Activated CD8-positive, alpha-beta T cell treated with anti-CD3 and anti-CD28 coated beads for 36 hours (primary cell): ENCODE measurements at regions not wholly inside any gene's neighbourhood (a gene's known extent, or its start where the extent isn't known, plus 50 kb on each side); places are given as distances from the start of the nearest gene placed in this dataset.

ENCODE experiments used
- ATAC-seq: fragments of 200-7000 bp; cut with Tn5 transposase; one replicate; pipeline ENCODE4 v1.10.0; 2021; ENCODE audit warnings: mild to moderate bottlenecking, moderate library complexity
- CTCF ChIA-PET: fragments of 350-600 bp; sonication (Branson Sonifier 250); formaldehyde crosslinking; loops from one replicate; lab custom pipeline; 2021; ENCODE audit warnings: antibody characterized with exemption; lab: Charles Lee
- POLR2A ChIA-PET: fragments of 350-600 bp; sonication (Branson Sonifier 250); formaldehyde crosslinking; loops from one replicate; lab custom pipeline; 2021; ENCODE audit warnings: antibody characterized with exemption; lab: Charles Lee
- DNase-seq: peaks from one replicate; pipeline ENCODE4 v3.0.0-alpha.2; 2020
- H3K27ac Mint-ChIP-seq: one replicate; pipeline ENCODE4 v1.8.0; 2021; ENCODE audit warnings: mild to moderate bottlenecking, mixed read lengths
- H3K27me3 Mint-ChIP-seq: one replicate; pipeline ENCODE4 v1.8.0; 2021; ENCODE audit warnings: mixed read lengths
- H3K36me3 Mint-ChIP-seq: one replicate; pipeline ENCODE4 v1.8.0; 2021; ENCODE audit warnings: low read depth, mixed read lengths
- H3K4me1 Mint-ChIP-seq: one replicate; pipeline ENCODE4 v1.8.0; 2021; ENCODE audit warnings: low read depth, mixed read lengths
- H3K4me3 Mint-ChIP-seq: one replicate; pipeline ENCODE4 v1.8.0; 2021; ENCODE audit warnings: mild to moderate bottlenecking, moderate library complexity, mixed read lengths
- H3K9me3 Mint-ChIP-seq: one replicate; pipeline ENCODE4 v1.8.0; 2021; ENCODE audit warnings: mixed read lengths
- intact Hi-C: fragments of 100-400 bp; cut with micrococcal nuclease; formaldehyde crosslinking; loops from one replicate; pipeline ENCODE4 v1.10.0; 2022
- TF ChIP-seq, protein P1 (sequence below): fragments of 200-600 bp; IDR thresholded peaks from one replicate; pipeline ENCODE4 v1.8.0; 2022; ENCODE audit warnings: antibody characterized with exemption, mild to moderate bottlenecking

DNA sequence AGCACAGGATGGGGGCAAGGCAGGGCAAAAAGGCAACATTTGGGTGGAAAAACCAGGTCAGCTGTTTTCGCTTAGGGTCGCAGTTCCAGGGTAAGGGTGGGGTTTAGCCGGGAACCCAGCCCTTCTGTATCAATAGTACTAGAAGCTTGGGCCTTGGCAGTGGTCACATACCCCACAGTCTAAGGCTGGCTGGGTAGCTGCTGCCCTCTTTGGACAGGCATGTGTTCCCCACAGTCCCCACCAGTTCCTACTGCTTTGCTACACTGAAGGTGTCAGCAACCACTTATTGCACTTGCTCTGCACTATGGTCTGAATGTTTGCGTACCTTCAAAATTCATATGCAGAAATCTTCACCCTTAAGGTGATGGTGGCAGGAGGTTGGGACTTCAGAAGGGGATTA lies 349.8 kb downstream of the LTN1 start:
- Mint-ChIP-seq H3K36me3 (peaks cover 6% of the 10 kb centered on the region), H3K27ac (no peak overlapping the region), H3K27me3 (no peaks in the 10 kb centered on the region), H3K4me1 (peaks cover 3% of the 10 kb centered on the region), H3K9me3 (no peaks in the 10 kb centered on the region), H3K4me3 (no peak overlapping the region)
- ChIA-PET POLR2A (no interaction called here), CTCF (interaction anchor here (1.0 kb wide), 1 partner anchor 14 kb away, joined by 3 read pairs; no protein-coding TSS in a partner anchor)
- intact Hi-C loops = no loop called here
- DNase-seq = no peak
- no peak for ATAC-seq
- TF ChIP-seq, protein P1, sequence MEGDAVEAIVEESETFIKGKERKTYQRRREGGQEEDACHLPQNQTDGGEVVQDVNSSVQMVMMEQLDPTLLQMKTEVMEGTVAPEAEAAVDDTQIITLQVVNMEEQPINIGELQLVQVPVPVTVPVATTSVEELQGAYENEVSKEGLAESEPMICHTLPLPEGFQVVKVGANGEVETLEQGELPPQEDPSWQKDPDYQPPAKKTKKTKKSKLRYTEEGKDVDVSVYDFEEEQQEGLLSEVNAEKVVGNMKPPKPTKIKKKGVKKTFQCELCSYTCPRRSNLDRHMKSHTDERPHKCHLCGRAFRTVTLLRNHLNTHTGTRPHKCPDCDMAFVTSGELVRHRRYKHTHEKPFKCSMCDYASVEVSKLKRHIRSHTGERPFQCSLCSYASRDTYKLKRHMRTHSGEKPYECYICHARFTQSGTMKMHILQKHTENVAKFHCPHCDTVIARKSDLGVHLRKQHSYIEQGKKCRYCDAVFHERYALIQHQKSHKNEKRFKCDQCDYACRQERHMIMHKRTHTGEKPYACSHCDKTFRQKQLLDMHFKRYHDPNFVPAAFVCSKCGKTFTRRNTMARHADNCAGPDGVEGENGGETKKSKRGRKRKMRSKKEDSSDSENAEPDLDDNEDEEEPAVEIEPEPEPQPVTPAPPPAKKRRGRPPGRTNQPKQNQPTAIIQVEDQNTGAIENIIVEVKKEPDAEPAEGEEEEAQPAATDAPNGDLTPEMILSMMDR = no peak

DNA sequence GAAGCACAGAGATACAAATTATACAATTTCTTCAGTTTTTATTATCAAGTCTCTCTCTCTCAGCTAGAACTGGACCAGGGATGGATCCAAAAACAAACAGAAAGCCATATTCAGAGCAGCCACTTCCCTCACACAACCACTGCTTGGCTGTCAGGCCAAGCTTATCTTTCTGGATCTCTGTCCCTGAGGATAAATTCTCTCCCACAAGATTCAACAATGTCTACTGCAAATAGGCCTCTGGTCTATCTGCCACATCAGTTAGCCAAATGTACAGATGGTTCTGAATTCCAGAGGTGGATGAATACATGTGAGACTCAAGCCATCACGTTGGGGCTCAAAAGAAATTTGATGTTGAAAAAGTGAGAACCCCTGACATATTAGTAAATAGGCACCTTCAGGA lies 350.9 kb downstream of the LTN1 start:
- POLR2A ChIA-PET = no interaction called here
- H3K4me1 Mint-ChIP-seq = peaks cover 10% of the 10 kb centered on the region
- TF ChIP-seq, protein P1 = no peak
- no peaks in the 10 kb centered on the region for H3K9me3 Mint-ChIP-seq
- no peaks in the 10 kb centered on the region for H3K27me3 Mint-ChIP-seq
- no peak overlapping the region for H3K4me3 Mint-ChIP-seq
- H3K36me3 Mint-ChIP-seq = peaks cover 6% of the 10 kb centered on the region
- no peak for ATAC-seq
- no peak overlapping the region for H3K27ac Mint-ChIP-seq
- CTCF ChIA-PET = interaction anchor here (1.0 kb wide), 2 partner anchors 12 to 104 kb away, joined by 3 read pairs; no protein-coding TSS in a partner anchor
- intact Hi-C loops = no loop called here
- no peak for DNase-seq

DNA sequence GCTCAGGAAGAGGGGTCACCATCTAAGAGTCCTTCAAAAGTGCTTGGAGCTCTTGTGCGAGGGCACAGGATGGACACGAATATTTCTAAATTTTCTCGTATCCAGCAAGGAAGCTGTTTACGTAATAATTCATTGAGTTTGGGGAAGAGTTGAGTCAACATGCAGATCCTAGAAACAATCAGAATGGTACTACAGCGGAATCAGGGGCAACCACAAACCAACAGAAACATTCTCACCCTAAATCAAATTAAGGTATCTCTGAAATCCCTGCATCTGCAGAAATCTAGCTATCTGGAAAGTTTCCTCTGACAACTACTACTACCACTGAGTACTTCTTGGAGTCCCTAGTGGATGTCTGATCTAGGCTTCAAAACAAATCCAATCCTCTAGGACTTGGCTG lies 352.4 kb downstream of the LTN1 start:
- Mint-ChIP-seq H3K27ac (no peak overlapping the region), H3K27me3 (no peaks in the 10 kb centered on the region), H3K36me3 (peaks cover 6% of the 10 kb centered on the region), H3K4me3 (no peak overlapping the region), H3K9me3 (no peaks in the 10 kb centered on the region), H3K4me1 (peaks cover 16% of the 10 kb centered on the region)
- ChIA-PET POLR2A (no interaction called here), CTCF (interaction anchor here (1.4 kb wide), 1 partner anchor 105 kb away, joined by 5 read pairs; no protein-coding TSS in a partner anchor)
- TF ChIP-seq, protein P1 = no peak
- intact Hi-C loops = no loop called here
- ATAC-seq (no peak), DNase-seq (no peak)

DNA sequence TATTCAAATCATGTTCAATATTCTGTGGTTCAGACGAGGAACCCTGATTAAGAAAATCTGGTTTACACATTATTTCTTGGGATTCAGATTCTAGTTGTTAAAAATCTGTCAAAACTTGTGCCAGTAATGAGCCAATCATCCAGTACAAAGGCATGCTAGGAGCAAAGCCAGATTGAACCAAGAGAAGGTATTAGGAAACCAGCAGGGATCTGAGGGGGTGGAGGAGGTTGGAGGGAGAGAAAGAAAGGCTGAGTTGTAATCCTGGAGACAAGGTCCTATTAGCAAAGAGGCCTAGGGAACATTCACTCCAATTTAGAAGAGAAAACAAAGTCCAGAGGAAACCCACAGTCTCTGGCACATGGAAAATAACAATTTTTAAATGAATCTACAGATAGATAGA lies 352.9 kb downstream of the LTN1 start:
- CTCF ChIA-PET = interaction anchor here (1.4 kb wide), 1 partner anchor 105 kb away, joined by 5 read pairs; no protein-coding TSS in a partner anchor
- H3K9me3 Mint-ChIP-seq = no peaks in the 10 kb centered on the region

More for the DNA sequence above, 352.9 kb downstream of the LTN1 start:
- Mint-ChIP-seq H3K27ac (no peak overlapping the region), H3K36me3 (peaks cover 6% of the 10 kb centered on the region), H3K4me1 (peaks cover 16% of the 10 kb centered on the region), H3K4me3 (no peak overlapping the region), H3K27me3 (no peaks in the 10 kb centered on the region)
- intact Hi-C loops = no loop called here
- ATAC-seq (no peak), DNase-seq (no peak)
- TF ChIP-seq, protein P1 = no peak
- POLR2A ChIA-PET = no interaction called here
